Chondrocyte (in vitro differentiated cells): ENCODE measurements at regions not wholly inside any gene's neighbourhood (a gene's known extent, or its start where the extent isn't known, plus 50 kb on each side); places are given as distances from the start of the nearest gene placed in this dataset.

Experiments used
- DNase-seq: peaks from one replicate; pipeline ENCODE4 v3.0.0; 2021; ENCODE audit warnings: mixed read lengths, low spot score
- H3K27ac Mint-ChIP-seq: one replicate; pipeline ENCODE4 v1.8.0; 2021; ENCODE audit warnings: mild to moderate bottlenecking, moderate library complexity, mixed read lengths; ENCODE audit not compliant: unreplicated experiment
- H3K27me3 Mint-ChIP-seq: 2 replicates; pipeline ENCODE4 v1.8.0; 2021; ENCODE audit warnings: low read depth, mixed read lengths
- H3K36me3 Mint-ChIP-seq: 2 replicates; pipeline ENCODE4 v1.8.0; 2021; ENCODE audit warnings: low read depth, mixed read lengths
- H3K4me1 Mint-ChIP-seq: 2 replicates; pipeline ENCODE4 v1.8.0; 2021; ENCODE audit warnings: low read depth, mild to moderate bottlenecking, mixed read lengths
- H3K4me3 Mint-ChIP-seq: one replicate; pipeline ENCODE4 v1.8.0; 2021; ENCODE audit warnings: mild to moderate bottlenecking, moderate library complexity, mixed read lengths; ENCODE audit not compliant: unreplicated experiment
- H3K9me3 Mint-ChIP-seq: 2 replicates; pipeline ENCODE4 v1.8.0; 2021; ENCODE audit warnings: low read depth, mixed read lengths
- CTCF ChIP-seq: fragments of 200-600 bp; sonication (generic); IDR thresholded peaks from 2 replicates; pipeline ENCODE4 v1.5.0; 2021; ENCODE audit warnings: antibody characterized with exemption, mild to moderate bottlenecking, moderate library complexity

DNA sequence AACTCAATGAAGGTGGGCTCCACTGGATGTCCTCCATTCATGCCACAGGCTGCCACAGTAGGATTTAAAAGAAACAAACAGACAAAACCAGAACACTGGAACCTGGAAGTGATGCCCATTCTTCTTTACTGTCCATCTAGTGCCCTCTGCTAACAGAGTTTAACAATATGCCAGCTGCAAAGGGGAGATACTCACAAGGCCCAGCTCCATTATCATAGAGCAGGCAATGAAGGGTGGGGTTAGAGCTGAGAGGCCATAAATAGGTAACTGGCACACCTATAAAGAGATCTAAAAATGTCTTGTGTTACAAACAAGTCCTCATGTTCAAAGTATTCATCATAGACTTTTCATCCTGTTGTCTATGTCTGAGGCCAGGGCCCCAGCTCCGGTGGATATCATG, 75.6 kb downstream of the SOD2 start:
- H3K27ac Mint-ChIP-seq = no peak overlapping the region
- DNase-seq = no peak
- peaks cover 5% of the 10 kb centered on the region for H3K36me3 Mint-ChIP-seq
- H3K4me3 Mint-ChIP-seq = no peak overlapping the region
- H3K4me1 Mint-ChIP-seq = no peaks in the 10 kb centered on the region
- H3K9me3 Mint-ChIP-seq = peaks cover 32% of the 10 kb centered on the region
- TF ChIP-seq CTCF = no peak
- peaks cover 2% of the 10 kb centered on the region for H3K27me3 Mint-ChIP-seq

DNA sequence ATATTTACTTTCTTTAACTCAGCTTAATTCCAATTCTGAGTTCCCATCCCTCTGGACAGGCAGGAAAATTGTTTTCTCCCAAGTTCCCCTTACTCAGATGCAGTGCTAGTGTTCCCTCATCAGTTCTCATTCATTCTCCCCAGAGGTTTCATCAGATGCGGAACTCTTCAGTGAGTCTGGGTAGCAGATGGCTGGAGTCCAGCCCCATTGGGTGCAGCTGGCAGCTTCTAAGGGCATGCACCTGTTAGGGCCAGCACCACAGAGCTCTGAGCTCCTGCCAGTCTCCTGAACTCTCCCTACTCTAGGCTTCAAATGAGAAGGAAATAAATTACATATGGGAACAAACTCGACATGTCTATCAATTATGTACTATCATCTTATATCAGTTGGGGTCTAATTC, 76.6 kb downstream of the SOD2 start:
- Mint-ChIP-seq H3K9me3 (peaks cover 32% of the 10 kb centered on the region), H3K27ac (no peak overlapping the region), H3K36me3 (peaks cover 5% of the 10 kb centered on the region), H3K4me1 (no peaks in the 10 kb centered on the region), H3K27me3 (peaks cover 2% of the 10 kb centered on the region), H3K4me3 (no peak overlapping the region)
- DNase-seq = no peak
- TF ChIP-seq CTCF = no peak

DNA sequence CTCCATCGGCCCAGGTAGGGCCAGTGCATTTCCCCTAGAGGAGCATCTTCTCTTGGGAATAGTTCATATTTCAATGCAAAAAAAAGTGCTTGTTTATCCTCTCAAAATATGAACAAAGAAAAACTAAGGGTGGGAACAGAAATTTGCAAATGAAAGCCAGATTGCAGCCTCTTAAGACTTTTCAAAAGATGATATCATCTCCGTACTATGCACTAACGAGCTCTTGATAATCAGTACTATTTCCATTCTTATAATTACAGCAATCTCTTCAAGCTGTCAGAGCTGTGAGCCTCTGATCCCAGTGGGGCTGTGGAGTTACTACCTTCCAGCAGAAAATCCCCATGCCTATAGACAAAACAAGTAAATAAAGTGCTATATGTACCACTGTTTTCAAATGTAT, 77.1 kb downstream of the SOD2 start:
- no peak for TF ChIP-seq CTCF
- H3K36me3 Mint-ChIP-seq = peaks cover 5% of the 10 kb centered on the region
- H3K9me3 Mint-ChIP-seq = peaks cover 32% of the 10 kb centered on the region
- no peaks in the 10 kb centered on the region for H3K4me1 Mint-ChIP-seq
- no peak overlapping the region for H3K4me3 Mint-ChIP-seq
- no peak overlapping the region for H3K27ac Mint-ChIP-seq
- no peak for DNase-seq
- H3K27me3 Mint-ChIP-seq = peaks cover under 1% of the 10 kb centered on the region

GRCh38 chr6:159610881-159611280, 82.2 kb downstream of the SOD2 start:
- Mint-ChIP-seq H3K9me3 (peaks cover 23% of the 10 kb centered on the region), H3K27ac (no peak overlapping the region), H3K4me3 (no peak overlapping the region), H3K36me3 (no peaks in the 10 kb centered on the region), H3K4me1 (no peaks in the 10 kb centered on the region), H3K27me3 (no peaks in the 10 kb centered on the region)
- no peak for TF ChIP-seq CTCF
- DNase-seq = no peak

DNA sequence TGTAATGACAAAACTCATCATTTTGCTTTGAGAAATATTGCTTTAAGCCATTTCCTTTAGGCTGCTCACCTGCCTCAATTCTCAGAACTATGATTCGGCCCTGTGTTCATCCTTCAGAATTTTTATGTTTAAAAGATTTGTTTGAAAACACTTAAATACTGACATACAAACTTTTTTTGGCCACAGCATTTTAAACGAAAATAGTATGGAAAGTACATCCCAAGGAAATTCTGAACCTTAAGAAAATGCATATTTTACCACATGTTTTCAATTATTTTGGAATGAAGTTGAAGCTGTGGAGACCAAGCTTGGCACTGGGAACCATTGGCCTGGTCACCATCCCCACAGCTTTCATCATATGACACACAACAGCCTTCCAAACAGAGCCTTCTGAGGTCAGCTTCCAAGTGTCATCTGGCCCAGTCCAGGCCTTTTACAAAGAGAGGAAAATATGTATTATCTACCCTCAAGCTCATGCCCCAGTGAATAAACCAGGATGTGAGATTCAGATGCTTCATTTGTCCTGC, 83.3 kb downstream of the SOD2 start:
- H3K36me3 Mint-ChIP-seq = no peaks in the 10 kb centered on the region
- TF ChIP-seq CTCF = no peak
- peaks cover 17% of the 10 kb centered on the region for H3K9me3 Mint-ChIP-seq
- H3K27me3 Mint-ChIP-seq = no peaks in the 10 kb centered on the region
- no peak overlapping the region for H3K4me3 Mint-ChIP-seq
- H3K4me1 Mint-ChIP-seq = no peaks in the 10 kb centered on the region
- H3K27ac Mint-ChIP-seq = no peak overlapping the region
- DNase-seq = no peak
